TTC549 (cell line): ENCODE measurements at regions not wholly inside any gene's neighbourhood (a gene's known extent, or its start where the extent isn't known, plus 50 kb on each side); places are given as distances from the start of the nearest gene placed in this dataset.
"Not testable (repeated sequence)": the region's sequence is repeated elsewhere in the genome, so short reads cannot be mapped to it uniquely, and the experiment has no call there.

ENCODE experiments used
- FAIRE-seq: peaks from 2 replicates; lab custom pipeline; 2012; peaks lifted over from hg19 to GRCh38; lab: Jason Lieb, UNC

DNA sequence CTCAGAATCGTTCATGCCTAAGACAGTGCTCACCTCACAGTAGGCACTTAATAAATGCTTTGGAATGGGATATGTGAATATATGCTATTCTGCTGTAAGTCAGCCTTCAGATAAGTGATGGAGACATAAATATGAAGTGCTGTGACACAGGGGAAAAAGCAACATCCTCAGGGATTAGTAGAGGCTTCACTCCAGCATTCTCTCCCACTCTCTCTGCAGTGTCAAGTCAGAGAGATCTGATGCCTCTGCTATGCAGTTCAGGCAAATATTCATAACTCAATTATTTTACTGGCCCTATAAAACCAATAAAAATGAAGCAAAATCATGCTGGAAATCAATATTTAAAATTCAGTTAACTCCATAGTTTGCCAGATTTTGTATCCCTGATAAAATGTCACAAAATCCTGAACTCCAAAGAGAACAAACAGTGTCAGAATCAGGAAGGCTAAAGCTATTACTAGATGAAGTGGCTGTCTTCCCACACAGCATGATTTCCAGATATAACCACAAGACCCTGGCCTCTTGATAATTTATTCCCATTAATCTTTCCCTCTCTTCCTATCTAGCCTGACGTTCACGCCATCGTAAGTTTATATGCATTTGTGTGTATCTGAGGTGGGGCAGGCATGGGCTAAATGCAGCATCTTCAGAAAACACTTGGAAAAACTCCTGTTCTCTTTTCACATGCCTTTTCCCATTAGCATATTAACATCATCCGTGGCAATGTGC lies 278.9 kb upstream of the ATP11B start:
- FAIRE-seq, result no peak

DNA sequence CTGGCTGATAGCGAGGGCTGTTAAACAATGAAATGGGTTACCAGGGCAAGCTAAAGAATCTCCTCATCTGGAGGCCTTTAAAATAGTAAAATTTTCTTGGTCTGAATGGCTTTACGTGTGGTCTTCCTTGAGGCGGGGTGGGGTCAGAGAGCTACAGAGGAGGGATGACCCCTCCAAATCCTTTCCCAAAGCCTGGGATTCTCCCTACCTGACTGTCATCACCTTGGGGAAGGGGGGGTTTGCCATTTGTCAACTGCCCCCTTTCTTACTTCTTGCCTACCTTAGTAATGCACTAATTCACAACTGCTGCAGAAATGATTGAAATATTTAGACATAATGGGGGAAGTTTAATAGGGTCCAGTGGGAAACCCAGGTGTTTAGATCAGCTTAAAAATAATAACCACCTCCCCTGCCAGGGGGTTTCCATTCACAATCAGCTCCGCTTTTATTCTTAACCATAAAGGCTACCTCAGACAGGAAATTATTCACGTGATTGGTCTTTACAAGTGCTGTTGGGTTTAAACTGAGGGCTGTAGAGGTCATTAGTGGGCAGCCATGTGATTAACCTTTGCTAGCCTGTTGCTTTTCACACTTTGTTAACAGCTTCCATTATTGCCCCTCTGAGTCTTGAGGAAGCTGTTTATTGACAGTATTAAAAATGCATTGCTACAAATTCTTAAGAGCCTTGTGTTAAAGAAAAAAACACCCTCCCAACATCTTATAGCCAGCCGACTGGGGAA lies 276.5 kb upstream of the ATP11B start:
- FAIRE-seq, result no peak

DNA sequence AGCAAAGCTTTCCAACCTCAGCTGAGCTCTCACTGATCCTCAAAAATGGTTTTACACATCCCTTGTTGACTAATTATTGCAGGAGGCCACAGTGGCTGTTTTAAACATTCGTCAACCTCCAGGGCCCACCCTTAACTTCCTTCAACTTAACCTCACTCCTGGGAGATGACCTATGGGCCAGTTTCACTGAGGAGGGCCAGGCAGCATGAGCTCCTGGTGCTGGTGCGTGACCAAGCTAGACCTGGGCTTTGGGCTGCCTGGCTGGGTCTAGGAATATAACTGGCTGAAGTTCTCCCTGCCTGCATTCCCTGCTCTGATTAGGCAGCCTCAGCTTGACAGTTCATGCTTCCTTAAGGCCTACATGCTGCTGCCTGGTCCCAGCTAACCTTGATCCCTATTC lies 273.7 kb upstream of the ATP11B start:
- no peak for FAIRE-seq

DNA sequence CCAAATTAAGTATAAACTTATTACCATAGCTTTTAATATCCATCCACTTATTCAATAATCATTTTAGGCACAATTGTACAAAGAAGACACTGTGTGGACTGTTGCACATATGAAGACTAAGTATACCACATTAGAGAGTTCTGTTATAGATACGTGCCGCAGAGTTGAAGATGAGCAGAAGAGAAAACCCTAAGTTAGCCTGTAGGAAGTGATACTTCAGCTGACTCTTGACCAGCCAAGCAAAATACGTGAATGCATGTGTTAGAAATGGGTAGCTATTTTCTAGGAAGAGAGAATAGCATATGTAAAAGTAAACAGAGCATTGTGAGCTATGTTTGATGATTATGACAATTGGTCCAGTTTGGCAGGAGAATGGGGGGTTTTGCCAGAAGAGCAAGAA lies 272.0 kb upstream of the ATP11B start:
- no peak for FAIRE-seq

DNA sequence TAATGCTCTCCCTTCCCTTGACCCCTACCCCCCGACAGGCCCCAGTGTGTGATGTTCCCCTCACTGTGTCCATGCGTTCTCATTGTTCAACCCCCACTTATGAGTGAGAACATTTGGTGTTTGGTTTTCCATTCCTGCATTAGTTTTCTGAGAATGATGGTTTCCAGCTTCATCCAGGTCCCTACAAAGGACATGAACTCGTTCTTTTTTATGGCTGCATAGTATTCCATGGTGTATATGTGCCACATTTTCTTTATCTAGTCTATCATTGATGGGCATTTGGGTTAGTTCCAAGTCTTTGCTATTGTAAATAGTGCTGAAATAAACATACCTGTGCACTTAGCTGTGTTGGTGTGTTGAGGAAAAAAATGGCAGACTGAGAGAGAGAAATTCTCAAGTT lies 269.9 kb upstream of the ATP11B start:
- FAIRE-seq, result not testable (repeated sequence)

DNA sequence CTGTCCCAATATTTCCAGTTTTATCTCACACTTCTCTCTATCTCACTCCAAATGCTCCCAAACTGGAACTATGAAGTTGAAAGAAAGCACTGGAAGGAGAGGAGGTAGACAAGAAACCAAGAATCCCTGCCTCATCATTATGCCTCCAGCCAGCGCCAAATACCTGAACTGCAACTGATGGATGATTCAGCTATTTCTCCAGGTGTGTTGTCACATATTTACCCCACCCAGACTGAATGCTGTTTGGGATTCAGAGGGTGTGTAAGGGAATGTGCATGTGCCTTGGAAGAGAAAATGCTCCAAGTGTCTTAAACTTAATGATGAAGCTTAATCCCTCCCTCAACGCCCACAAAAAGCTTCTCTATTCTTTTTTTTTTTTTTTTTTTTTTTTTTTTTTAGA lies 269.5 kb upstream of the ATP11B start:
- no peak for FAIRE-seq

DNA sequence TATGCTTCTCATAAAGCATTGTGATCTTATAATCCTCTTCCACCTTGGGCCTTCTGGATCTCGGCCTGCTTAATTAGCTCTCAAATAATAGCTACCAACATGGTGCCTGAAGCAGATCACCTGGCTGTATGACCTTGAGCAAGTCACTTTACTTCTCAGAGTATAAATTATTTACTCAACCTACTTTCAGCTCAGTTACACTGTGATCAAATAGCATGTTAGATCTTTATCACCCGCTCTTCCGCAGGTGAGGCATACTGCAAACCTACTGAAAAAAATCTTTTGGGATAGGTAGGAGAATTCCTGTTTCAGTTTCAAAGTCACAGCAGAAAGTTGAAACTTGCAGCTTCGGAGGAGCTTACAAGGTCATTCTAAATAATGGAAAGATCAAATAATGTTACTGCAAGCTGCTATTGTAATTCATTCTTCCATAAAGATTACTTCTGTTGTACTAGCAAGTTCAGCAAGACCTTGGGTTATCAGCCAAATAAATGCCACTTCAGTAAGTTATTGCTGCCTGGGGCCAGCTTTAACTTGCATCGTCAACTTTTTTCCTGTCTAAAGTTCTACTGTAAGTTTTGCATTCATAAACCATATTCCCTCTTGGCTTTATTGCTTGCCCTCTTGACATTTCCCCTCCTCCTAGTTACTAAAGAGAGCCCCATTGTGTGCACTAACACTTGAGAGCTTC lies 268.4 kb upstream of the ATP11B start:
- FAIRE-seq, result no peak

DNA sequence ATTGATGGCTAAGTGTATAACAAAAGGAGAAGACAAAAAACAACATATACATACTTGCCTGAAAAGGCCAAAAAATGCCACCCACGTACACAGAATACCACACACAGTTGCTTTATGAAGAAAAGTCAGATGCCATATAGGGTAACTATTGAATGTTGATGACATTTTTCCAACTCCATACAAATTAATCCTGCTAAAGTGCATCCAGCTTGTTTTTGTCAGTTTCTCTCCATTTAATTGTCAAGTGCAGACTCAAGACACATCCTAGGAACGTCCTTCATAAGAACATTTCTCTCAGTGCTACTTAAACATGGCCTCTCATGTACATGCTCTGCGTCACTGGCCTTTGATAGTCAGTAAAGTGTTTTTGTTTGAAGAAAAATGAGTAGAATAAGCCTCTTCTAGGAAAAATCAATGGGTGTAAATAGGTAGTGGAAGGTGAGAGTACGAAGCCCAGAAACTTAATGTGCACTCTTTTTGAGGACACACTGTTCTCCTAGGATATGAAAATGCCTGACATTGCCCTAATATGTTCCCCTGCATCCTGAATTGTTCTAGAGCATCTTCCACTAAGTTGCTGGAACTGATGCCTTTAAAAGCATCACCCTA lies 267.4 kb upstream of the ATP11B start:
- no peak for FAIRE-seq

DNA sequence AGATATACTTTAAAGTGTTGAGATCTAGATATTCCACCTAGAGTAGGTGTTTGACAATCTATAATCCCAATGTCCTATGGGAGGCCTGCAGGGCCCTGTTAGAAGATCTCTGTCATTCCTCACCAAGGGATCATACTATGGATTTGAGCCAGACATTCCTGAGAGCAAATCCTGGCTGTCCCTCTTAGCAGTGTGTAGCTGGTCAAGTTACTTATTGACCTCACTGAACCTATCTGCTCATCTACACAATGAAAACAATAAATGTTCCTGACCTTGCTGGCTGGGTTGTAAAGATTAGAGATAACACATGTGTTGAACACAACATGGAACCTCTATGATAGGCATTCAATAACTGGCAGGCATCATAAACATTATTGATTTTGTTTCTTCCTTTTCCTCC lies 265.6 kb upstream of the ATP11B start:
- no peak for FAIRE-seq

DNA sequence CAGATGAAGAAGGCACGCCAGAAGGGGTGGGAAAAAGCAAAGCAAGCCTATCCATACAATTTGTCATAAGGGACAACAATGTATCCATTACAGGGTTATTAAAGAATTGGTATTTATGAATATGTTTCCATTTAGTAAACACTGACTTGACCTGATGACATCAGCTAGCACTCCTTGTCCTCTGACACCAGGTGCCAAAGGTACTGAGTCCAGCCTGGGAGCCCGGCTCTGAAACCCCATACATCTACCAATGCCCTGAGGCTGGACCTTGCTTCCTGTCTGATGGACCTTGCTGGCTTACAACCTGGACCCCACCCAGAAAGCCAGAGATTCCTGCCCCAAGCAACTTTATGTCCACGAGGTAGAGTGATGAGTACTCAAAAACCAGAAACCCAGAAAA lies 263.0 kb upstream of the ATP11B start:
- no peak for FAIRE-seq

DNA sequence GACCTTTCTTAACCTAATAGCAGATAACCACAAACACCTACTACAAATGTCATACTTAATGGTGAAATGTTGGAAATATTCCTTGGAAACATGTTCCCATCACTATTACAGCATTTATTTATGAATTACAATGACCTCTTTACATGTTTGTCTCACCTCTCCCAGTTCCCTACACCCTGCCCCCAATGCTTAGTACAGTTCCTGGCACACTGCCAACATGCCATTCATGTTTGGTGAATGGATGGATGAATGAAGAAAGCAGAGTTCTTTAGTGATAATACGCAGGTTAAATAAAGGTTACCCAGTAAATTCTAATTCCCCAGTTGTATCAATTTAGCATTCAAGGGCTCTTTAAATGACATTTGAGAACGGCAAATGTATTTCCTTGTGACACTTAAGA lies 259.9 kb upstream of the ATP11B start:
- no peak for FAIRE-seq

DNA sequence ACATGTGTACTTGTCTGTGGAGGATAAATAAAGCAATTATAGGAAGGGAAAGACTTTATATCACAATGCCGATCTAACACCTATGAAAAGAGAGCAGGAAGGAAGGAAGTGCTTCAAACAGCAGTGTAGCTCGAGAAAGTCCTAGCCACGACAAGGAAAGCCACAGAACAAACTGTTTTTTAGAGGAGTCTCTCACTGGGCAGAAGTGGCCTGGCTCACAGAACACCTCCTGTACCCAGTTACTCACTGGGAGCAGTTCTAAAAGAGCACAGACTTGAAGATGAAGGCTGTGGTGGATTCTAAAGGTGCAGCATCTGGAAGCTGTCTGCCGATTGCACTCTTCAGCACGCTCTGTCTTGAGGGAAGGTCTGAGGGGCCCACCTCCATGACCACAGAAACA lies 248.8 kb upstream of the ATP11B start:
- no peak for FAIRE-seq

DNA sequence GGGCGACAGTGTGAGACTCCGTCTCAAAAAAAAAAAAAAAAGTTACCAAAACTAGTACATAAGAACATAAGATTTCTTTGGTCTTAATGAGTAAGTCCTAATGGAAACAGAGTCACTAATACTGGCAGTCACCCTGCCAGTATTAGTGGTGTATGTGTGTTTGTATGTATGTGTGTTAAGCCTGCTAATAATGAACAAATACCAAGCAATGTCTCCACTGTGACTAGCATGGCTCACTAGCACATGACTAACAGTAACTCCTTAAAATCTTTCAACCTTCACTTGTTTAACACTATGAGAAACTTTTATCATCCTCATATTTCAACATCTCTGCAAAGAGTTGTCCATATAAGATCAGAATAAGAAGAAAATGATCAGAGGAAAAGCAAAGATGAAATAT lies 231.0 kb upstream of the ATP11B start:
- no peak for FAIRE-seq

DNA sequence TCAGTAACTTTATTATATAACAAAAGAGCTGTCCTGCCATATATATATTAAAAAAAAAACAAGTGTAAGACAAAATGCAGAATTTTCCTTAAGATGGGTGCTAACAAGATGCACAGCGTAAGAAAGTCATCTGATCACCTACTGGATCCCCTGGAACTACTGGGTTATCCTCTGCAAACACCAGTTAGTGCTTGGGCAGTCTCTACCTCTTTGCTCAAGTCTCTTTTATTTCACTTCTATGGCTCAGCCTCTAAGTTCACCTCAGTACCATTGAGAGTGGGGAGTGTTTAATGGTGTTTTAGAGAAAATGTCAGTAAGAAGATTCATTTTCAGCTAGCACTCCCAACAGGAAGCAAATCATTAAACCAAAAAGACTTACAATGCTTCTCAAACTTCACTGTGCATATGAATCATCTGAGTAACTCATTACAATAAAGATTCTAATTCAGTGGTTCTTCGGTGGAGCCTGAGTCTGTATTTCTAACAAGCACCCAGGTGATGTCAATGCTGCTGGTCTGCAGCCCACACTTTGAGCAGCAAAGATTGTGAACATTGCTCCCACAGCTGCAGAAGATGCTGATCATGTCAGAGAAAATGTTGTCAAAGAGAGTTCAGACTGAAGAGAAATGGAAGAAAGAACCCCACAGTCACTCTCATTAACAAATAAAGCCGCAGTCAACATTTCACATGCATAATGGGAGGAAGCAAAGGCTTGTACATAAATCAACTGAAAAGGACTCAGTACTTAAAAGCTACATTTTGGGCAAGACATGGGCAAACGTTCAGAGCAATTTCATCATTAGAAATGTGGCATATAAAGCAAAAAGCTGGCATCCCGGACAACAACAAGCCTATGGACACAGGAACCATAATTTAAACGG lies 227.1 kb upstream of the ATP11B start:
- FAIRE-seq, result no peak

DNA sequence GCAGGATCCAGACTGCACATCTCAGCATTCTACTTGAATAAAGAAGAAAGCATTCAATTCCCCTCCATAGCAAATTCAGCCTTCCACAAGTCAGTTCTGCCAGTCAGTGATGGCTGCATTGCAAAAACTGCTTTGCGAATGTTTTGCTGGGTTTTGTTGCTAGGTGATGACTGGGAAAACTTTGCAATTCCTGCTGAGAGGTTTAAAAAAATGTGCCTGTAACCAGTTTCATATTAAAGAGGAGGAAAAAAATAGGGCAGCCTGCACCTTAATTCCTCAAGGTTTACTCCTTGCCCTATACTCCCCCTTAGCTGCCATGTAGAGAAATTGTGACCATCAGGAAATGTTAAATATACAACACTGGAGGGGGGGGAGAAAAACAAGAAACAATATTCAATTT lies 225.6 kb upstream of the ATP11B start:
- no peak for FAIRE-seq

DNA sequence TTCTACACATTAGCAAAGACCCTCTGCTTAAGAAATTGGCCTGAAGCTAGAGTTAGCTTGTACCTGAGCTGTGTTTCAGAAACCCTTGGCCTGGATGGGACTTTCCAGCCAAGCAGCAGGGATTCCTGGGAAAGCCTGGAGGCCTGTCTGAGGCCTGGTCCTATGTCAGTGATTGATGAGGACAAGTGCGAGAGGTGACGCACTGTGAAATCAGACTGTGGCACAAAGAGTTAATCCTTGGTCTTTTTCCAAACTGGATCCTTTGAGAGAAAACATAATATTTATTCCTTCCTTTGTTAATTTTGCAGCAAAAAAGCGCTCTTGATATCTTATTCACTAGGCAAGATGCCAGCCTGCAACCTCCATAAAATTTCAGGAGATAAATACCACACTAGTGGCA lies 225.0 kb upstream of the ATP11B start:
- FAIRE-seq, result no peak

DNA sequence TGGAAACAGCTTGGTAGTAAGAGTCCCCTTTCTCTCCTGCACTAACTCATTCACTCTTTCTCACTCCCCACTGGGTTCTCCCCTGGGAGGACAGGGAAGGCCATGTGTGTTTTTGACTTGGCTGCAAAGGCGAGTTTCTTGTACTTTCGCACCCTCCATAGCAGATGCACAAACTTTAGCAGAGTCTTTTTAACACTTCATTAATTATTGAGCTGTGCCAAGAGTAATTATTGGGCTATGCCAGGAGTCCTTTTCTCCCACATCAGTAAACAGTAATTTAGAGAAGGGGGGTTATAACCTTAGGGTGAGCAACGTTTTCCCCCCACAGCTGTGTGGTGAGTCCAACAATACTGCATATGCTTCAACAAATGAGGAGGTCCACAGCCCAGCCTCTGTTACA lies 224.4 kb upstream of the ATP11B start:
- FAIRE-seq, result no peak

DNA sequence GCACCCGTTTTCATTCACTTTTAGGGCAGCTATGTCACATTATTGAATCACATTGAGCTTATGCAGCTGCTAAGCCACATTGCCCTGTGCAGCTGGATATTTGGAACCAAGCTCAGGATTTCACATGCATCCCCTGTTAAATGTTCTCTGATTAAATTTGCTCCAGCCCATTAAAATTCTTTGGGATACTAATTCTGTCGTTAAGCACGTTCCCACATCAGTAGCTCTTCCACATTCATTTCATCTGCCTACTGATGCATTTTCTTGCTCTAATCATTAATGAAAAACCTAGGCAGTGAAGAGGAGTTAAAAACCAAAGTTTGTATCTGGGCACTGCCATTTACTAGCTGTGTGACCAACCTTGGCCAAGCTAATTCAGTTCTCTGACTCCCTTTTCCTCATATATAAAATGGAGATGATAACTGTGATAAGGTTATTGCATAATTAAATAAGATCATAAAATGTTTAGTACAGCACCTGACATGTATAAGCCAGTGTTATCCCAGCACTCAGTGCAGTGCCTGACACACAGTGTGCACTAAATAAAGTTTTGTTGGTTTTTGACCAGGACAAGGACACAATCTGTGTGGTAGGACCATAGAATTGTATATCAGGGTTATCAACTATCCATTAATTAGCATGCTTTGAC lies 222.2 kb upstream of the ATP11B start:
- no peak for FAIRE-seq

DNA sequence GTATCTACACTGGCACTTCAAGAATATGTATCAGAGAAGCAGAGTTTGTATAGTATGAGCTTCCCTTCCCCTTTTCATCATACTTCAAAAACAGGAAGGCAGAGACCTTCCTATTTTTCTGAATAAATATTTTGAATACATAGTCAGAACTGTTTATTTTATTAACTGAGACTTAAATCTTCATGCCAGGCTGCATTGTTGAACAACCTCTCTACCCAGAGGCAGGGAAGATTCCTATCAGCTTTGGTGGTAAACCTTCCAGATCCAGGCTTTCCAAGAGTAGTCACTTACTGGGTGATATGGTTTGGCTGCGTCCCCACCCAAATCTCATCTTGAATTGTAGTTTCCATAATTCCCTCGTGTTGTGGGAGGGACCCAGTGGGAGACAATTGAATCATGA lies 217.4 kb upstream of the ATP11B start:
- FAIRE-seq, result no peak

DNA sequence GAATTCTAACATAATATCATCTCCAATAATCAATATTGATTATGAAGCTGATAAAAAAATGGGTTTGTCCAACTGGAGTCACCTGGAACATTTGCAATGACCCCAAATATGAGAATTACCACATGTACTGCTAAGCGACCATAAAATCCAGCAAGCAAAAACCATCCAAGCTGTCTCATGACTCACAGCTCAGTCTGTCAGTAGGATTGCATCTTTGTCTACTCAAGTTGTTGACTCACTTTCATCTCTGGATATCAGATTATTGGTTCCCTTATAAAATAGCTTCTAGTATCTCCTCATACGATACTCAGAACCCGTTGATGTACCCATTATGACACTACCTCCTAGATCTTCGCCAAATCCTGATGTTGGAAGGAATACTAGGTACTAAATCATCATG lies 209.8 kb upstream of the ATP11B start:
- FAIRE-seq, result no peak

DNA sequence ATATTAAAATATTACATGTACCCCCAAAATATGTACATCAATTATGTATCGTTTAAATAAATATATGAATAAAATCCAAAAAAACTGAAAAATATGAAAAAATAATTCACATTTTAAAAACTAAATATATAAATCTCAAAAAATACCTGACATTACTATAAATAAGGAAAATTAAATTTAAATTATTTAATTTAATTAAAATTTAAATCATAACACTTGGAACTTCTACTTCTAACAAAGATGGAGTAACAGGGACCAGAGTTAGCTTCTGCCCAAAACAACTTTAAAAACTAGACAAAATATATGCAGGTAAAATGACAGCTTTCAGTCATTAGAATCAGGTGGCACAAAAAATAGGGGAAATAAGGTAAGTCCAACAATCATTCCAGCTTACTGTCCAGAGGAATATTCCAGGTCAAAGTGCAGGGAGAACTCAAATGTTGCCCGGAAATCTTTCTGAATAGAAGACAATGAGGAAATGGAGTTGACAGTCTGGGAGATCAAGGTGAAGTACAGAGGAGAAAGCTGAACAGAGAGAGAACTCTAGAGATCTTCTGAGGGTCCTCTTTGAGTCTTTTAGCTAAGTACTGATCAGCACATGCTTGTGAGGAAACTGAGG lies 207.7 kb upstream of the ATP11B start:
- peak; percentile 67 for FAIRE-seq
